Suprapubic skin (tissue), 4 donors: ENCODE measurements at regions not wholly inside any gene's neighbourhood (a gene's known extent, or its start where the extent isn't known, plus 50 kb on each side); places are given as distances from the start of the nearest gene placed in this dataset.

Experiments
- POLR2A ChIP-seq, 2 donors: fragments of 450-650 bp; IDR thresholded peaks; one replicate each; pipeline ENCODE4 v1.6.1; 2017; ENCODE audit warnings: antibody characterized with exemption in 2 of 2, mild to moderate bottlenecking in 2 of 2, moderate library complexity in 2 of 2
- POLR2AphosphoS5 ChIP-seq, 3 donors: sonication (generic); formaldehyde crosslinking; IDR thresholded peaks; one replicate each; pipeline ENCODE4 v1.6.1; 2017; ENCODE audit warnings: antibody characterized with exemption in 3 of 3
- TF ChIP-seq, protein P1 (sequence below), 2 donors: fragments of 200-600 bp in 1 of 2; fragments of 450-650 bp in 1 of 2; sonication (generic) in 1 of 2; IDR thresholded peaks; one replicate each; pipeline ENCODE4 v1.5.1; 2016 to 2019; ENCODE audit warnings: antibody characterized with exemption in 2 of 2, mild to moderate bottlenecking in 1 of 2, moderate library complexity in 1 of 2

DNA sequence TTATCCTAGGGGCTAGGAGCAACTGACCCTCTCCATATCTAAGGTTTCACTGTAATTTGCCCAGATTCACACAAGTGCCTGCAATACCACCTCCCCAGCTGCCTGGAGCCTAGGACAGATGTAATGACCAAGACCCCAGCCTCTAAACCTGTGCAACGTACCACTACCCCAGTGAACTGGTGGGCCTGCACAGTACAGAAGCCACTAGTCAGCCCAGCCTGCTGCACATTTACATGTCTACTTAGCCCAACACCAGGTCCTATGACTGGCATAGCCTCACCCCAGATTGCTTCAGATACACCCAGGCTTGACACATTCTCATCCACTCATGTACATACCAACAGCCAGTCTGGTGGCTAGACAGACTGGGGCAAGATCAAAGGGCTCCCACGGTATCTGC, 1336.6 kb downstream of the BRINP3 start:
- TF ChIP-seq POLR2A (IDR thresholded peaks at IDR 0.05) (no peak), POLR2AphosphoS5 (IDR thresholded peaks at IDR 0.05) (no peak)
- TF ChIP-seq, protein P1, sequence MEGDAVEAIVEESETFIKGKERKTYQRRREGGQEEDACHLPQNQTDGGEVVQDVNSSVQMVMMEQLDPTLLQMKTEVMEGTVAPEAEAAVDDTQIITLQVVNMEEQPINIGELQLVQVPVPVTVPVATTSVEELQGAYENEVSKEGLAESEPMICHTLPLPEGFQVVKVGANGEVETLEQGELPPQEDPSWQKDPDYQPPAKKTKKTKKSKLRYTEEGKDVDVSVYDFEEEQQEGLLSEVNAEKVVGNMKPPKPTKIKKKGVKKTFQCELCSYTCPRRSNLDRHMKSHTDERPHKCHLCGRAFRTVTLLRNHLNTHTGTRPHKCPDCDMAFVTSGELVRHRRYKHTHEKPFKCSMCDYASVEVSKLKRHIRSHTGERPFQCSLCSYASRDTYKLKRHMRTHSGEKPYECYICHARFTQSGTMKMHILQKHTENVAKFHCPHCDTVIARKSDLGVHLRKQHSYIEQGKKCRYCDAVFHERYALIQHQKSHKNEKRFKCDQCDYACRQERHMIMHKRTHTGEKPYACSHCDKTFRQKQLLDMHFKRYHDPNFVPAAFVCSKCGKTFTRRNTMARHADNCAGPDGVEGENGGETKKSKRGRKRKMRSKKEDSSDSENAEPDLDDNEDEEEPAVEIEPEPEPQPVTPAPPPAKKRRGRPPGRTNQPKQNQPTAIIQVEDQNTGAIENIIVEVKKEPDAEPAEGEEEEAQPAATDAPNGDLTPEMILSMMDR (IDR thresholded peaks at IDR 0.05): no peak
